ENCODE measurements at regions not wholly inside any gene's neighbourhood (a gene's known extent, or its start where the extent isn't known, plus 50 kb on each side); places are given as distances from the start of the nearest gene placed in this dataset.

DNA sequence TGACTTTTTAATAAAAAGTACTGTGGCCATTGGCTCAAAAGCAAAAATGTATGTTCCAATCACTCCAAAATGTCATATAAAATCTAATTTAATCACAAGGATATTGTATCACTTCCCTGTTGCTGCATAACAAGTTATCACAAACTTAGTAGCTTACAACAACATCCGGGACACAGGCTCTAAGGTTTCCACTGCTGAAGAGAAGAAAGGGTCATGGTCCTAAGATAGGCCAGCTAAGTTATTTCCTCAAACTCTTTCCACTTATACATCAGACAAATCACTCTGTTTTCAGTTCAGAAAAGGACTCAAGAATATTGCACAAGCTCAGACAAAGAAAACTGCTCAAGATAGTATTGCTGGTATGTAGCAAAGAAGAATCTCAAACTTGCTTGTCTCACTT lies 78.5 kb upstream of the SULT1C3 start:
- Histone ChIP-seq H3F3A (ENCODE audit: low read depth) (no peaks in the 10 kb centered on the region), H3K4me1 (peaks cover 3% of the 10 kb centered on the region), H3K36me3 (no peaks in the 10 kb centered on the region), H3K27me3 (no peaks in the 10 kb centered on the region), H3K79me2 (ENCODE audit: low read depth) (no peaks in the 10 kb centered on the region), H3K4me3 (no peak overlapping the region), H2AFZ (replicated peaks) (no peak overlapping the region), H4K20me1 (ENCODE audit: low read depth) (no peaks in the 10 kb centered on the region), H3K27ac (no peak overlapping the region), H3K9ac (no peak overlapping the region), H3K9me3 (ENCODE audit: low read depth) (no peaks in the 10 kb centered on the region), H3K4me2 (no peak overlapping the region)
- Mint-ChIP-seq H3K27me3 (ENCODE audit: insufficient read depth, low read depth) (no peaks in the 10 kb centered on the region), H3K4me3 (no peak overlapping the region), H3K9me3 (no peaks in the 10 kb centered on the region), H3K27ac (no peak overlapping the region), H3K4me1 (peaks cover 5% of the 10 kb centered on the region), H3K36me3 (no peaks in the 10 kb centered on the region)
- no peak for DNase-seq (ENCODE audit: low spot score)
- TF ChIP-seq EZH2 (IDR thresholded peaks at IDR 0.05) (no peak), CTCF (IDR thresholded peaks at IDR 0.05) (no peak), EZH2phosphoT487 (IDR thresholded peaks at IDR 0.05) (no peak)

DNA sequence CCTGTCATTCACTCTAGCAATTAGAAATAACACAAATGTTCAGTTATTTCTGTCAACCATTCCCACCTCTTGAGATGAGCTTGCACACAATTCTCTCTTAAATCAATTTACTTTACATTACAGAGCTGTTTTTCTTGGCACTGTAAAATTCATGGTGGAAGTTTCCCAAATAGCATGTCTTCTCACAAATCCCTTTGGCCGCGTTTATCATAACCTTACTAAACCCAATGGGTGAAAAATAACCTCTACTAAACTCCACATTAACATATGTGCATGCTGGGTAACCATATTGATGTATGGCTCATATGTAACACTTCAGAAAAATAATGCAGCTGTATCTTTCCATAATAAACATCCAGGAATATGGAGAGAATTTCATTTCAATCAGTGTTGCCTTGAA lies 75.5 kb upstream of the SULT1C3 start:
- Histone ChIP-seq H3K27ac (no peak overlapping the region), H3K79me2 (ENCODE audit: low read depth) (no peaks in the 10 kb centered on the region), H2AFZ (replicated peaks) (no peak overlapping the region), H3K27me3 (no peaks in the 10 kb centered on the region), H3K9ac (no peak overlapping the region), H3K9me3 (ENCODE audit: low read depth) (no peaks in the 10 kb centered on the region), H3F3A (ENCODE audit: low read depth) (no peaks in the 10 kb centered on the region), H3K36me3 (no peaks in the 10 kb centered on the region), H3K4me2 (no peak overlapping the region), H4K20me1 (ENCODE audit: low read depth) (no peaks in the 10 kb centered on the region), H3K4me1 (peaks cover 3% of the 10 kb centered on the region), H3K4me3 (no peak overlapping the region)
- DNase-seq (ENCODE audit: low spot score) = no peak
- Mint-ChIP-seq H3K9me3 (no peaks in the 10 kb centered on the region), H3K4me1 (peaks cover 5% of the 10 kb centered on the region), H3K27me3 (ENCODE audit: insufficient read depth, low read depth) (no peaks in the 10 kb centered on the region), H3K36me3 (no peaks in the 10 kb centered on the region), H3K4me3 (no peak overlapping the region), H3K27ac (no peak overlapping the region)
- TF ChIP-seq CTCF (IDR thresholded peaks at IDR 0.05) (no peak), EZH2 (IDR thresholded peaks at IDR 0.05) (no peak), EZH2phosphoT487 (IDR thresholded peaks at IDR 0.05) (no peak)

DNA sequence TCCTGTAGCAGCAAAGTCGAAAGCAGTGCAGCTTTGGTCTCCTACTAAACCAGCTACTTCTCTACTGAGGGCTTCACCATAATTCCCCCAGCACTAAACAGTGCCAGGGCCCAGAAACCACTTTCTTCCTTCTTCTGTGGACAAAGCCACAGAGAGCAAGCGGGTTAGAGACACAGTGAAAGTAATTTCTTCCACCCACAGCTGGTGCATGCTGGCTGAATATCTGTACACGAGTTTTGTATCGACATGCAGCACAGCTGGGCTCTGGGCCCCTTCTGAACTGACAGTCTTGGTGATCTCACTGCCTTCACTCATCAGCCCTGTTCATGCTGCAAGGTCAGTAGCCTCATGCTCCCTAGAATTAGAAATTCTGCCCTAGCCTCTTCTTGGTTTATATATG lies 74.0 kb upstream of the SULT1C3 start:
- Histone ChIP-seq H3K79me2 (ENCODE audit: low read depth) (no peaks in the 10 kb centered on the region), H3K4me3 (no peak overlapping the region), H4K20me1 (ENCODE audit: low read depth) (no peaks in the 10 kb centered on the region), H3K9ac (no peak overlapping the region), H3F3A (ENCODE audit: low read depth) (no peaks in the 10 kb centered on the region), H3K27me3 (no peaks in the 10 kb centered on the region), H3K9me3 (ENCODE audit: low read depth) (no peaks in the 10 kb centered on the region), H3K36me3 (no peaks in the 10 kb centered on the region), H3K4me2 (no peak overlapping the region), H2AFZ (replicated peaks) (no peak overlapping the region), H3K4me1 (peaks cover 3% of the 10 kb centered on the region), H3K27ac (no peak overlapping the region)
- H3K36me3 Mint-ChIP-seq = no peaks in the 10 kb centered on the region
- TF ChIP-seq CTCF (IDR thresholded peaks at IDR 0.05) (no peak), EZH2phosphoT487 (IDR thresholded peaks at IDR 0.05) (no peak), EZH2 (IDR thresholded peaks at IDR 0.05) (no peak)
- no peak overlapping the region for H3K27ac Mint-ChIP-seq
- H3K9me3 Mint-ChIP-seq = no peaks in the 10 kb centered on the region
- no peak for DNase-seq (ENCODE audit: low spot score)
- peaks cover 5% of the 10 kb centered on the region for H3K4me1 Mint-ChIP-seq
- H3K4me3 Mint-ChIP-seq = no peak overlapping the region
- H3K27me3 Mint-ChIP-seq (ENCODE audit: insufficient read depth, low read depth) = no peaks in the 10 kb centered on the region

- Mint-ChIP-seq H3K4me1 (peaks cover 5% of the 10 kb centered on the region), H3K27ac (no peak overlapping the region), H3K36me3 (no peaks in the 10 kb centered on the region), H3K9me3 (no peaks in the 10 kb centered on the region), H3K27me3 (ENCODE audit: insufficient read depth, low read depth) (no peaks in the 10 kb centered on the region), H3K4me3 (no peak overlapping the region)
- H3K36me3 ChIP-seq = no peaks in the 10 kb centered on the region
- no peaks in the 10 kb centered on the region for H3K27me3 ChIP-seq
- no peak overlapping the region for H3K4me2 ChIP-seq
- no peak for DNase-seq (ENCODE audit: low spot score)
- H3K79me2 ChIP-seq (ENCODE audit: low read depth) = no peaks in the 10 kb centered on the region
- H3K9ac ChIP-seq = no peak overlapping the region
- no peak overlapping the region for H3K4me3 ChIP-seq
- H4K20me1 ChIP-seq (ENCODE audit: low read depth) = no peaks in the 10 kb centered on the region
- no peaks in the 10 kb centered on the region for H3K9me3 ChIP-seq (ENCODE audit: low read depth)
- TF ChIP-seq CTCF (IDR thresholded peaks at IDR 0.05) = no peak
- TF ChIP-seq EZH2 (IDR thresholded peaks at IDR 0.05) = no peak
- no peak for TF ChIP-seq EZH2phosphoT487 (IDR thresholded peaks at IDR 0.05)
- H3F3A ChIP-seq (ENCODE audit: low read depth) = no peaks in the 10 kb centered on the region
- peaks cover 3% of the 10 kb centered on the region for H3K4me1 ChIP-seq
- no peak overlapping the region for H3K27ac ChIP-seq
- H2AFZ ChIP-seq (replicated peaks) = no peak overlapping the region
Observed at GRCh38 chr2:108167699-108168098, 72.1 kb upstream of the SULT1C3 start.

Data from neural progenitor cell (in vitro differentiated cells).